Mucosa of descending colon (tissue), 3 donors: ENCODE measurements at regions not wholly inside any gene's neighbourhood (a gene's known extent, or its start where the extent isn't known, plus 50 kb on each side); places are given as distances from the start of the nearest gene placed in this dataset.

Experiments used
- ATAC-seq: fragments of 200-7000 bp; cut with Tn5 transposase; one replicate; pipeline ENCODE4 v1.9.1; 2020; ENCODE audit warnings: mild to moderate bottlenecking, moderate library complexity
- DNase-seq, 3 donors: peaks; one replicate each; pipeline ENCODE4 v3.0.0-alpha.2; 2020
- H3K36me3 ChIP-seq: fragments of 200-600 bp; one replicate; pipeline ENCODE4 v1.8.0; 2021; ENCODE audit warnings: low read depth, mild to moderate bottlenecking
- H3K4me1 ChIP-seq: fragments of 200-600 bp; one replicate; pipeline ENCODE4 v1.8.0; 2021; ENCODE audit warnings: low read depth, mild to moderate bottlenecking
- H3K4me3 ChIP-seq: fragments of 200-600 bp; one replicate; pipeline ENCODE4 v1.8.0; 2021; ENCODE audit warnings: mild to moderate bottlenecking
- H3K9me3 ChIP-seq: fragments of 200-600 bp; one replicate; pipeline ENCODE4 v1.8.0; 2021; ENCODE audit warnings: mild to moderate bottlenecking
- intact Hi-C, 2 donors: fragments of 100-400 bp; cut with DNase I in 1 of 2; cut with micrococcal nuclease in 1 of 2; formaldehyde crosslinking; loops; one replicate each; pipeline versions ENCODE4 v1.11.0 to v1.11.1; 2022; cut with DNase I, micrococcal nuclease
- TF ChIP-seq, protein P1 (sequence below): fragments of 200-600 bp; IDR thresholded peaks from one replicate; pipeline ENCODE4 v1.8.0; 2022; ENCODE audit warnings: antibody characterized with exemption, mild to moderate bottlenecking
- donor health status: DM: no; HTN: no; CAD: no; lungs with moderate emphysema.
- donor health status: DM: no; HTN: no; CAD: no.
- donor health status: DM: no; HTN: yes; CAD: no.

DNA sequence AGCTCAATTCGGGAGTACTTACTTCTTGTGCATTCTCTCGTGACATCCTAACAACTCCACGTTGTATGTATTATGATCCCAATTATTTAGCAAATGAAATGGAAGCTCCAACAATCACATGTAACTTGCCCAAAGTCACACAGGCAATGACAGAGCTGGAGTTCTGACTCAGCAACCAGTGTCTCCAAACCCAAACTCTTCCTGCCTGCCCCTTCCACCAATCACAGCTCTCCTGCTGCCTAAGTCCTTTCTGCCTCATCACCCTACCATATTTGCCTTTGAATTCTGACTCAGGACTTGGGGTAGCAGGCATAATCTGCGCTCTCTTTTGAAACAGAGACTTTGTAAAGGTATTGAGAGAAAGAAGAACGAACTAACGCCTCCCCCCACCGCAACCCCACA is 245.2 kb upstream of the MAF start:
- Histone ChIP-seq H3K36me3 (no peaks in the 10 kb centered on the region), H3K4me1 (no peaks in the 10 kb centered on the region), H3K9me3 (no peaks in the 10 kb centered on the region), H3K4me3 (no peak overlapping the region)
- no peak for DNase-seq
- TF ChIP-seq, protein P1, sequence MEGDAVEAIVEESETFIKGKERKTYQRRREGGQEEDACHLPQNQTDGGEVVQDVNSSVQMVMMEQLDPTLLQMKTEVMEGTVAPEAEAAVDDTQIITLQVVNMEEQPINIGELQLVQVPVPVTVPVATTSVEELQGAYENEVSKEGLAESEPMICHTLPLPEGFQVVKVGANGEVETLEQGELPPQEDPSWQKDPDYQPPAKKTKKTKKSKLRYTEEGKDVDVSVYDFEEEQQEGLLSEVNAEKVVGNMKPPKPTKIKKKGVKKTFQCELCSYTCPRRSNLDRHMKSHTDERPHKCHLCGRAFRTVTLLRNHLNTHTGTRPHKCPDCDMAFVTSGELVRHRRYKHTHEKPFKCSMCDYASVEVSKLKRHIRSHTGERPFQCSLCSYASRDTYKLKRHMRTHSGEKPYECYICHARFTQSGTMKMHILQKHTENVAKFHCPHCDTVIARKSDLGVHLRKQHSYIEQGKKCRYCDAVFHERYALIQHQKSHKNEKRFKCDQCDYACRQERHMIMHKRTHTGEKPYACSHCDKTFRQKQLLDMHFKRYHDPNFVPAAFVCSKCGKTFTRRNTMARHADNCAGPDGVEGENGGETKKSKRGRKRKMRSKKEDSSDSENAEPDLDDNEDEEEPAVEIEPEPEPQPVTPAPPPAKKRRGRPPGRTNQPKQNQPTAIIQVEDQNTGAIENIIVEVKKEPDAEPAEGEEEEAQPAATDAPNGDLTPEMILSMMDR: no peak
- no peak for ATAC-seq
- intact Hi-C loops: no loop called here

DNA sequence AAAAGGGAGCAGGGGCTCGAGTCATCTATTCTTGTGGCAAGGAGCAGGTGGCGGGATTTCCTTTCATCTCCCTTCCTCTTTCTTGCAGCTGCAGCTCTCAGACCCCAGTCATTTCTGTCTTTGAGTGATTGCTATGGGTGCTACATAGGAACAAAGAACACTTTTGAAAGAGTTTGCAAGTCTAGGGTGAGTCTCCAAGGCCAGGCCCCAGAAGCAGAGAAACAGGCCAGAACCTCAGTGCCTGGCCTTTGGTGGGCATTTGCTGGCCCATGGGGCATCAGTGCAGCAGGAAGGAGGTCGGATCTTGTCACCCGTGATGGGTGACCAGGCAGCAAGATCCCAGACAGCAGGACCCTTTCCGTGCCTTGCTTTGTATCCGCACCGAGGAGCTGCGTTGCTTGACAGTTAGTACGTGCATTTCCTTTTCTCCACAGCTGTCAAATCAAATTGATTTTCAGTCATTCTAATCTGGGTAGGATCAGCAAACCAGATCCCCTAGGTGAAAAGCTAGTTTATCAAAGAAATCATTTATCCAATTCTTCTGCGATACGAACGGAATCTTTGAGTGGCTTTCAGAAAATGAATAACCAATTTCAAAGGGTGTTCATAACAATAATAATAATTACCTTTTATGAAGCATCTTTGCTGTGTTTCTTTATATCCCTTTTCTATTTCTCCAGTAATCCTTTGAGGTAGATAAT is 244.6 kb upstream of the MAF start:
- Histone ChIP-seq H3K4me1 (no peaks in the 10 kb centered on the region), H3K9me3 (no peaks in the 10 kb centered on the region), H3K4me3 (no peak overlapping the region), H3K36me3 (no peaks in the 10 kb centered on the region)
- TF ChIP-seq, protein P1: no peak
- DNase-seq: no peak
- intact Hi-C loops: no loop called here
- ATAC-seq: no peak

DNA sequence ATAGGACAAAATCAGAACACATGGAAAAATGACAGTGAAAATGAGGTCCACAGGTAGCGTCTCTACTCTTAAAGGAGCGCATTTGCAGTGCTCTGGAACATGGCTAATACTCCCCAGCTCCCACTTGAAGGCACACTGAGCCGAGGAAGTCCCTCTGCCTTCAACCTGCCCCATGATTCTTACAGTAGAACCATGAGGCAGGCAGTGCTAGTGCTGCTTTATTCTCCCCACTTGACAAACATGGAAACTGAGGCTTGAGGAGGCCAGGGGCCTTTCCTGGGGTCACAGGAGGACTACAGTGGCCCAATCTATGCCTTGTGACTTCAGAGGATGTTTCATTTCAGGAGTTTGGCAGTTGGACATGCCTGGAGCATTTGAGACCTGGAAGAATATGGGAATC is 244.1 kb upstream of the MAF start:
- Histone ChIP-seq H3K4me3 (no peak overlapping the region), H3K36me3 (no peaks in the 10 kb centered on the region), H3K9me3 (no peaks in the 10 kb centered on the region), H3K4me1 (no peaks in the 10 kb centered on the region)
- DNase-seq: no peak
- intact Hi-C loops: no loop called here
- no peak for ATAC-seq
- TF ChIP-seq, protein P1: no peak

DNA sequence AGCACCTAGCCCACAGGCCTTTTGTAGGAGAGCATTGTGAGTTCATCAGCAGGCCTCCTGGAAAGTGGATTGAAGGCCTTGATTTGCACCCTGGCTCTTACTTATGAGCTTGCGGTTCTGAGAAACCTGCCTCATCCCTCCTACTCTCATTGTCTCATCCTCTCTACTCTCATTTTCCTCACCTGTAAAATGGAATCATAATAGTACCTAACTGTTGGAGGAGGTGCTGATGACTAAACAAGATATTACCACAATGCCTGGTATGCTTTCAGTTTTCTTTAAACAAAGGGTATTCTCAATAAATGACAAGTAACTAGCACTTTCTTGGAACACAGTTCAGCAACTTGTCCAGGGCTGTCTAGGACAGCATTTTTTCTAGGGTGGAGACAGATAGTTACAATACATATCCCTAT is 243.1 kb upstream of the MAF start:
- H3K4me1 ChIP-seq: no peaks in the 10 kb centered on the region
- H3K36me3 ChIP-seq: no peaks in the 10 kb centered on the region
- no peaks in the 10 kb centered on the region for H3K9me3 ChIP-seq
- ATAC-seq: no peak
- DNase-seq: no peak
- H3K4me3 ChIP-seq: no peak overlapping the region
- TF ChIP-seq, protein P1: no peak
- intact Hi-C loops: no loop called here

DNA sequence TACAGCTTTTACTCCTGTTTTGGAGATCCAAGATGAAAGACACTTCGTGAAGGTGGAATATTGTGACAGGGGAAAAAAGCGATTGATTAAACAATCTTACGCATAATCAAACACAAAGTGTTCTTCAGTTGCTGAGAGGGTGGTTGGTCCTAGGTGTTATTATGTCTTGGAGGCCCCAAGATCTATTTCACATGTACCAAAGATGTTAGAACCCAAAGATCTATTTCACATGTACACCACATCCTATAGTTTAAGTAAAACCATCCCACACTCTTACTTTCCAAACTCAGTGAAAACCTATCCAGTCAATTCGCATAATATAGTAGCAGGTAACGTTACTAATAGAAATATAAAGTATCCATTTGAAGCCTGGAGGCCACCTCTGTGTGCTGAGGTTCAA is 242.6 kb upstream of the MAF start:
- Histone ChIP-seq H3K4me3 (no peak overlapping the region), H3K9me3 (no peaks in the 10 kb centered on the region), H3K36me3 (no peaks in the 10 kb centered on the region), H3K4me1 (no peaks in the 10 kb centered on the region)
- TF ChIP-seq, protein P1: no peak
- intact Hi-C loops: no loop called here
- DNase-seq (no peak), ATAC-seq (no peak)

DNA sequence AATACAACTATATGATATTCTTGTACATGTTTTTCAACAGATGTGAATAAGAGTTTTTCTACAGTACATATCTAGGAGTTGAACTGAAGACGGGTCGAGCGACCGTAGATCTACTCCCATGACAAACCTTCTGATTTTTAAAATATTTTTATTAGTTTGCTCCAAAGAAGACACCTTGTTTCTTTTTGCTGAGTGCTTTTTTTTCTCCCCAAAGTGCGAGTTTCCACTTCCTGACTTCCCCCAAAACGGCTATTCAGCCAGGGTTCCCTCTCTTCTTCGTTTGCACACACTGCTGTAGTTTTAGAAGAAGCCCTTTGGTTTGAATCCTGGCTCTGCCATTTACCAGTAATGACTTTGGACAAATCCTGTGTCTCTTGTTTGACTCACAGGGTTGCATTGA is 241.7 kb upstream of the MAF start:
- no peaks in the 10 kb centered on the region for H3K9me3 ChIP-seq
- H3K4me3 ChIP-seq: no peak overlapping the region
- intact Hi-C loops: no loop called here
- TF ChIP-seq, protein P1: no peak
- ATAC-seq: no peak
- H3K36me3 ChIP-seq: no peaks in the 10 kb centered on the region
- H3K4me1 ChIP-seq: no peaks in the 10 kb centered on the region
- no peak for DNase-seq
